Stimulated activated CD4-positive, alpha-beta T cell treated with anti-CD3 and anti-CD28 coated beads, Interleukin-15, amount 100 ng/mL, for 48 hours (primary cell): ENCODE measurements at regions not wholly inside any gene's neighbourhood (a gene's known extent, or its start where the extent isn't known, plus 50 kb on each side); places are given as distances from the start of the nearest gene placed in this dataset.

Source experiments
- DNase-seq, 2 donors: peaks; one replicate each; pipeline ENCODE4 v3.0.0-alpha.2; 2020; ENCODE audit warnings: low read depth in 2 of 2

DNA sequence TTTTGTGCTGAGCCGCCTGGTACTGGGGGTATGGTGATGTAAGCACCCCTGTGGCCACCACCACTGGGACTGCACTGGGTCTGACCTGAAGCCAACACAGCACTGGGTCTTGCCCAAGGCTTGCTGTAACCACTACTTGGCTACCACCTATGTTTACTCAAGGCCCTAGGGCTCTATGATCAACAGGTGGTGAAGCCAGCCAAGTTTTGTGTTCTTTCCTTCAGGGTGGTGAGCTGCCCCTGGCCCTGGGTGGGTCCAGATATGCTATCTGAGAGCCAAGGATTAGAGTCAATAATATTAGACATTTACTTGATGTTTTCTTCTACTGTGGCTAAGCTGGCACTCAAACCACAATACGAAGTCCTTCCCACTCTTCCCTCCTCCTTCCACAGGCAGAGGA lies 55.1 kb upstream of the PAGE4 start:
- DNase-seq = no peak

DNA sequence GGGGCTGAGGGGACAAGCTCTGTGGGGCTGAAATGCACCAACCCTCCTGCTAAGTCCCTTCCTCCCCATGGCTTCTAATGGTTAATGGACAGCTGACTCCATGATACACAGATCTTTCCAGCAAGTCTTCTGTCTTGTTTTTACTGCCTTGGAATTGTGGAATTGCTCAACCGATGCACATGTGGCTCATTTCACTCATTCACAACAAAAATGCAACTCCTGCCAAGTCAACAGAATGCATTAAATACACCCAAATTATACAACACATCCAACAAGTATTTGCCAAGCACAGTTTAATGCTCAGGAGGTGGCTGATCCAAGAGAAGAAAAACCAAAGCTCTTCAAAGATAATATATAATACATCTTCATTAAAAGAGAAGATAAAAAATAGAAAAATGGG lies 61.9 kb upstream of the PAGE4 start:
- no peak for DNase-seq

DNA sequence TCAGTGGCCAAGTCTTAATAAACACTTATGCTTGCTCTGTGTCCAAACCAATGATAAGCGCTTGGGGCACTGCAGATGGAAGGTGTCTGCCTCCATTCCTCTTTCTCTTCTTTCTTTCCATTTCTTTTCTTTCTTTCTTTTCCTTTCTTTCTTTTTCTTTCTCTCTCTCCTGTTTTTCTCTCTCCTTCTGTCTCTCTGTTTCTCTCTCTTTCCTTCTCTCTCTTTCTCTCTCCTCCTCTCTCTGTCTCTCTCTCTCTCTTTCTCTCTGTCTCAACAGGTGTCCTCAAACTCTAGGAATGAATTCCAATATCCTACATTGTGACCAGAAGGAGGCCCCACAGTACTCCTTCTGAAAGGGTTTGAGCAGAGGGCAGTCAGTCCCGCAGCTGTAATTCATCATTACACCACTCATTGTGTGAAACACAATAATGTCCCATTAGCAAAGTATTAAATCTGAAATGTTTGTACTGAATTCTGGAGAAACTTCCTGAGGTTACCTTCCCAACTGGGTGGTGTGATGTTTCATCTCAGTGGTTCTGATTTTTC lies 66.5 kb upstream of the PAGE1 start:
- no peak for DNase-seq

DNA sequence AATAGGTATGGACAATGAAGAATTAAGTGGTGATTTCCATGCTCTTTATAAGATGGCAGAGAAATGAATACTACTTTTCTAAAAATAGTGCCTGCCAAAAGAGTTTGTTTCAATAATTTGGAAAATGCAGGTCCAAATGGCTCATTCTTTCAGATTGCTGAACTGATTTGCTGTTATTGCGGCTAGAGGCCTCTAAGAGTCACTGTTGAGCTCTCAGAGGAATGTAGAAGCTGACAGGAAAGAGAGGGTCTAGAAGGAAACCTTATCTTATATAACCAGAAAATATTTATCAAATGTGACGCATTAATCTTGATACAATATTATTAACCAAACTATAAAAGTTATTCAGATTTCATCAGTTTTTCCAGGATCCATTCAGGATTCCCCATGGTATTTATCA lies 65.7 kb upstream of the PAGE1 start:
- DNase-seq = no peak

GRCh38 chrX:49760290-49760890 lies 64.6 kb upstream of the PAGE1 start:
- DNase-seq = no peak

GRCh38 chrX:49756692-49757091 lies 60.9 kb upstream of the PAGE1 start:
- DNase-seq = no peak

DNA sequence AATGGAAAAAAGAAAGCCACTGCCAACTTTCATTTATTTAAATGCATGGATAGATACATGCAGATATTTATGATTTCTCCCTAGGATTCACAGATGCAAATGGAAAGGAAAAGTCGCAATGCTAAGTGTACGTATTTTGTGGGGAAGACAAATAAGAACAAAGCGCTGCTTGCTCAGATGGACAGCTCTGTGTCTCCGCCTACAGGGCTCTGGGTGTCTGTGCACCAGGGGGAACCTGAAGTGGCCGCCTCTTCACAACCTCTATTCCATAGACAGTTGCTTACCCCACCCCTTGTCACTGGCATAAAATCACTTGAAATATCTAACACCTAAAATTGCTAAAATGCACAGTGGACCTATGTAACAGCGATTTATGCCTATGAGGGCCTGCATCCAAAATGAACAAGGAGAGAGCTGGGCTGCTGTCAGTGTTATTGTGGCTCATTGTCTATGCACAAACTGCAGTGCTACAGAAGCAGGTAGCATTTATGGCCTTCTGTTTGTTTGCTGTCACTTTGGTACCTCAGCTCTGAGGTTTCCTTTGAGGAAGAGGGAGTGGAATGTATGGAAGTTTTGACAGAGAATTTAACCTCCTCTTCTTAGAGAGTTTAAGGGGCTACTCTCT lies 58.6 kb upstream of the PAGE1 start:
- DNase-seq = peak; percentile 9 to 23

DNA sequence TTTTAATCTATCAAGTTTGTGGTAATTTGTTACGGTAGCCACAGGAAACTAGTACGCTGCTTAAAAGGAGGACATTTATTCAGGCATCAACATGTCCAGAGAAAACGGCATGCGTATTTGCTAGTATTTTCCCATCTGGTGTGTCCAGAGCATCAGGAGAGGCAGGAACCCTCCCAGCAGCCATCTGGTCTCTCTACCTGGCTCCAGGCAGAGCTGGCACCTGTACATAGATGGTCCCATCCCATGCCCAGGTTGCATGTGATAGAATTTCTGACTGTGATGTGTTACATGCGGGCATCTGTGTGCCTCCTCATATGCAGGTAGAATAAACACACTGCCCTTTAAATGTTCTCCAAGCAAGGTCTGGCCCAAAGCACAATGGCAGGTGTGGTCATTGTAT lies 57.9 kb upstream of the PAGE1 start:
- no peak for DNase-seq

DNA sequence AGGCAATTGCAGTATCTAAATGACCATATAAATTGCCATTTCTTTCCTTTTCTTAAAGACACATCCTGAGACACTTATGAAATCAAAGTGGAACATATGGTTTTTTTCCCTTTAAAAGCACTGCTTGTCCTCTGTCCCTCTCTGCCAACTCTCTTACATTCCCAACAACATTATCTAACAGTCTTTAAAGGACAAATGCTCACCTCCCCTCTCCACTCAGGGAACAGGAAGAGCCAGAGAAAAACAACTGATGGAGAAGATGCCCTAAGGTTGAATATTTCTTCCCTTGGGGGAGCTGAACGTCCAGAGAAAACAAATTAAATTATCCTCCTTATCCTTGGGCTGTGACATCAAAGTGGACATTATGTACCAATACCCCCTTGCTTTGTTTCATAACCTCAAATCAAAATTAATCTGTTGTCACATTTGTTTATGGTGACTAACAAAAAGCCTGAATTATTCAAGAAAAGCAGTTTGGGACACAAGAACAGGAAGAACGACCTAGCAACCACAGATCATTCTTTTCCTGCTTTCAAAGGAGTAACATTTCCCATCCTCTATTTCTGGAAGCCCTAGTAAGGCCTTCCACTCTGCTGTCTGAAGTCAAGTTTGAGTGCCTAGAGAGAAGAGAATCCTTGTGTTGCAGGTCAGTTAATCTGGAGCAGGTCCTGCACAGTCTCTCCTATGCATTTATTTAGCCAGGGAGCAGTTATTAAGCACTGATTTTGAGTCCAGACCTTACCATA lies 52.6 kb upstream of the PAGE1 start:
- DNase-seq = no peak

DNA sequence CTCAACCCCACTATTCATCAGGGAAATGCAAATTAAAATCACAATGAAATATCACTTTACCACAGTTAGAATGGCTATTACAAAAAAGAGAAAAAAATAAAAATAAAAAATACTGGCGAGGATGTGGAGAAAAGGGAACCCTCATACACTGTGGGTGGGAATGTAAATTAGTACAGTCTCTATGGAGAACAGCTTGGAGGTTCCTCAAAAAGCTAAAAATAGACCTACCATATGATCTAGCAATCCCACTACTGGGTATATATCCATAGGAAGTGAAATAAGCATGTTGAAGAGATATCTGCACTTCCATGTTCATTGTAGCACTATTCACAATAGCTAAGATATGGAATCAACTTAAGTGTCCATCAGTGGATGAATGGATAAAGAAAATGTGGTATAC lies 50.5 kb upstream of the PAGE1 start:
- no peak for DNase-seq
